NT2/D1 (cell line): ENCODE measurements at regions not wholly inside any gene's neighbourhood (a gene's known extent, or its start where the extent isn't known, plus 50 kb on each side); places are given as distances from the start of the nearest gene placed in this dataset.

ENCODE experiments used
- DNase-seq: peaks from one replicate; pipeline ENCODE4 v3.0.0-alpha.2; 2011; ENCODE audit warnings: low read depth, low spot score
- H3K27me3 ChIP-seq: 2 replicates; pipeline ENCODE4 v1.6.0; 2011; ENCODE audit warnings: mild to moderate bottlenecking; ENCODE audit not compliant: insufficient read length, insufficient read depth
- H3K36me3 ChIP-seq: 2 replicates; pipeline ENCODE4 v1.6.1; 2011; ENCODE audit warnings: mild to moderate bottlenecking, low read length, mixed read lengths; ENCODE audit not compliant: insufficient read depth, insufficient read length
- H3K4me1 ChIP-seq: 2 replicates; pipeline ENCODE4 v1.5.1; 2011; ENCODE audit not compliant: insufficient read depth, insufficient read length
- H3K4me3 ChIP-seq: 2 replicates; pipeline ENCODE4 v1.5.1; 2011; ENCODE audit warnings: low read depth; ENCODE audit not compliant: insufficient read length
- H3K9ac ChIP-seq: 2 replicates; pipeline ENCODE4 v1.6.0; 2011; ENCODE audit warnings: low read depth; ENCODE audit not compliant: insufficient read length
- H3K9me3 ChIP-seq: 2 replicates; pipeline ENCODE4 v1.5.1; 2011; ENCODE audit warnings: mild to moderate bottlenecking, low read length; ENCODE audit not compliant: insufficient read depth
- SUZ12 ChIP-seq: IDR thresholded peaks from 2 replicates; pipeline ENCODE4 v1.6.1; 2011; ENCODE audit not compliant: insufficient read length, insufficient read depth; ENCODE audit errors: extremely low read depth
- YY1 ChIP-seq: IDR thresholded peaks from 2 replicates; pipeline ENCODE4 v1.6.1; 2011; ENCODE audit not compliant: insufficient read length, insufficient read depth
- ZNF274 ChIP-seq: IDR thresholded peaks from 2 replicates; pipeline ENCODE4 v1.6.1; 2011; ENCODE audit warnings: mild to moderate bottlenecking, low read depth, low read length

DNA sequence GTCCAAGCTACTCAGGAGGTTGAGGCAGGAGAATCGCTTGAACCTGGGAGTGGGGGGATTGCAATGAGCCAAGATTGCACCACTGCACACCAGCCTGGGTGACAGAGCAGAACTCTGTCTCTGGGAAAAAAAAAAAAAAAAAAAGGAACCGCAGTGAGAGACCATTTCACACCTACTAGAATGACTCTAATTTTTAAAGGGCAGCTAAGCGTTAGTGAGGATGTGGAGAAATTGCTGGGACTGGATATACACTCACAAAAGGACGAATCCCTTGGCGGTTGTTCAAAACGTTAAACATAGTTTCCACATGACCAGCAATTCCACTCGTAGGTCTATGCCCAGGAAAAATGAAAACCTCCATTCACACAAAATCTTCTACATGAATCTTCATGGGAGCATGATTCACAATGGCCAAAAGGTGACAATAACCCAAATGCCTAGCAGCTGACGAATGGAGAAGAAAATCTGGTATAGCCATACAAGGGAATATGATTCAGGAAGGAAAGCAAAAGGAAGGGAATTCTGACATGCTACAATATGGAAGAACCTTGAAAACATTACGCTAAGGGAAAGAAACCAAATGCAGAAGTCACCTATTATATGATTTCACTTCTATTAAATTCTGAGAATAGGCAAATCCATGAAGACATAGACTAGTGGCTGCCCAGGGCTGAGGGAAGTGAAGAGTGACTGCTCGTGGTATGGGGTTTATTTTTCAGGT is 127.0 kb downstream of the CHSY1 start:
- H3K9ac ChIP-seq, result no peak overlapping the region
- peaks cover 18% of the 10 kb centered on the region for H3K4me1 ChIP-seq
- H3K4me3 ChIP-seq, result no peak overlapping the region
- H3K9me3 ChIP-seq, result peaks cover 21% of the 10 kb centered on the region
- H3K36me3 ChIP-seq, result no peaks in the 10 kb centered on the region
- TF ChIP-seq SUZ12 (no peak), YY1 (no peak)
- DNase-seq, result no peak
- no peaks in the 10 kb centered on the region for H3K27me3 ChIP-seq

DNA sequence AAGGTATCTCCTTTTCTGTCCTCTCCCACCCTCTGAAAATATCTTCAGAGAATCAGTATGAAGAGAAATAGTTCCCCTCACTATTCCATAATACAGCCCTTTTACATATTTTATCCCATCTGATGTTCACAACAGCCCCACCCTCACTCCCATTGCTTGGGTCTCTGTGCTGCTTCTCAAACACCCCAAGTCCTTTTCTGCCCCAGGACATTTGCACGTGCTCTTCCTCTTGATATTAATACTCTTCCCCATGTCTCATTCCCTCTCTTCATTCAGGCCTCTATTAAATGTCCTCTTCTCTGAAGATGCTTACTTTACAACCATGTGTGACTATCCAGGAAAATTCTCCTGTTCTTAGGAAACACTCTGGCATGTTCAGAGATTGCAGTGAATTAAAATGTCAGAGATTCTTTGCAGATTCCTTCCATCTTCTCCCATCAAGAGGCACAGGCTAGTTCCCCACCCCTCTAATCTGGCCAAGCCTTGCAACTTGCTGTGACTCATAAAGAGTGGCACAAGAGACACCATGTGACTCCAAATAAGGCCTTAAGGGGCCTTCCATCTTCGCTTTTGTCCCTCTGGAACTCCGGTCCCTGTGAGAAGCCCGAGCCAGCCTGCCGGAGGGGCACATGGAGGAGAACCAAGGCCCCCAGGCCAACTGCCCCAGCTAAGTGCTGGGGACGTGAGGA is 128.5 kb downstream of the CHSY1 start:
- peaks cover 21% of the 10 kb centered on the region for H3K4me1 ChIP-seq
- H3K4me3 ChIP-seq, result no peak overlapping the region
- H3K9ac ChIP-seq, result no peak overlapping the region

DNA sequence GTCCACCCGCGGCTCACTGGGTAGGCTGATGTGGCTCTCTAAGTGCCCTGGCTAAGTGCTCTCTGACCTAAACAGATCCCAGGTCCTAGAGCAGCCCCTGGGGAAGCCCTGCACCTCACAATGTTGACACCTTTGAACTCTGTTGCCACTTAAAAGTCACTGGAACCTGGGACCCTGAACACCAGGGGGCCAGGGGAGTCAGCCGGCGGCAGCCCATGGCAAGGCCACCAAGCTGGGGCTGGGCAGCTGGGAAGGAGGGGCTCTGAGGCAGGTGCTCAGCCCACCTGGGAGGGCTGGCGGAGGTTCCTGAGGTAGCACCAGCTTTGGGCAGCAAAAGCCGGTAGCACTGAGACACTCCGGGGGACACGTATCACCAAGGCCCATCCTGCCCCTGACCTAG is 129.0 kb downstream of the CHSY1 start:
- Histone ChIP-seq H3K9ac (no peak overlapping the region), H3K27me3 (no peaks in the 10 kb centered on the region), H3K36me3 (no peaks in the 10 kb centered on the region), H3K4me1 (peaks cover 21% of the 10 kb centered on the region), H3K4me3 (no peak overlapping the region), H3K9me3 (peaks cover 9% of the 10 kb centered on the region)
- no peak for DNase-seq
- TF ChIP-seq YY1 (no peak), ZNF274 (no peak), SUZ12 (no peak)

More for the DNA sequence above, 128.5 kb downstream of the CHSY1 start:
- peaks cover 14% of the 10 kb centered on the region for H3K9me3 ChIP-seq
- TF ChIP-seq YY1 (no peak), SUZ12 (no peak), ZNF274 (no peak)
- no peaks in the 10 kb centered on the region for H3K36me3 ChIP-seq
- H3K27me3 ChIP-seq, result no peaks in the 10 kb centered on the region
- DNase-seq, result no peak

DNA sequence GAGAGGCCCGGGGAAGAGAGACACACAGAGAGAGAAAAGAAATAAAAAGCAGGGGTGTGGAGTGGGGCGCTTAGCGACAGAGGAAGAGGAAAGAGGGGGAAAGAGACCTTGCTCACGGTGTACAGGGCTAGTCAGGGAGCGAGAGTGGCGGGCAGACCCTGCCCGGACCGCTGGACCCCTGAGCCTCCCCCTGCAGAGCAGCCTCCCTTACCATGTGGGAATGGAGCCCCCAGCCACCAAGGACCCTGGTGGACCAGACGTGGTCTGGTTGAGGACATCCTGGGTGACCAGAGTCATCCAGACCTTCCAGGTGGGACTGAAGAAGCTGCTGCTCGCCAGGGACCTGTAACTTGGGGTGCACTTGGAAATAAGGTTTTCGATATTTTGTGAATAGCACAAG is 129.6 kb downstream of the CHSY1 start:
- Histone ChIP-seq H3K27me3 (no peaks in the 10 kb centered on the region), H3K4me3 (no peak overlapping the region), H3K4me1 (peaks cover 21% of the 10 kb centered on the region), H3K36me3 (no peaks in the 10 kb centered on the region), H3K9ac (no peak overlapping the region), H3K9me3 (peaks cover 3% of the 10 kb centered on the region)
- no peak for TF ChIP-seq SUZ12
- TF ChIP-seq YY1, result no peak
- TF ChIP-seq ZNF274, result no peak
- DNase-seq, result no peak

DNA sequence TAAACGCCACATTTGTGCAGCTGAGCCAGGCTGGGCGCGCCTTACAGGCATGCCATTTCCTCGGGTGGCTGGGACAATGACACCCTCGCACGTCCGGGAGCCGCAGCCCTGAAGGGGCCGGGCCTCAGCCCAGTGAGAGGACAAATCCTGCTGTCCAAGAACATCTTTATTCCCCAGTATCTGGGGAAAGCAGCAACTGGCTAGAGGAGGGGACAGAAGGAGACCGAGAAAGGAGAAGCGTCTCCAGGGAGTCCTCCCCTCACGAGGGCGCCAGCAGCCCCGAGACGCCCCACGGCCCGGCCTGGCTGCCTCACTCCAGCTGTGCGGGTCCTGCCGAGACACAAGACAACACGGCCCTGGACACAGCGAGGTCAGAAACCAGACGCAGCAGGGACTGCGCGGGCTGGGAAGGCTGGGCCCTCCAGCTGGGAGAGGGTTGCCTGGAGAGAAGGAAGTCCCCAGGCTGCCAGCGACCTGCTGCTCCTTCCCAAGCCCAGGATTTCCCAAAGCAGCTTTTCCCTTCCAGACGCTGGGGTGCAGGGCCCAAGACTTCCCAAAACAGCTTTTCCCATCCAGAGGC is 130.2 kb downstream of the CHSY1 start:
- no peak for DNase-seq
- H3K36me3 ChIP-seq, result no peaks in the 10 kb centered on the region
- peaks cover 17% of the 10 kb centered on the region for H3K4me1 ChIP-seq
- no peak for TF ChIP-seq ZNF274
- no peak for TF ChIP-seq YY1
- TF ChIP-seq SUZ12, result no peak
- H3K9me3 ChIP-seq, result no peaks in the 10 kb centered on the region
- H3K27me3 ChIP-seq, result no peaks in the 10 kb centered on the region
- no peak overlapping the region for H3K4me3 ChIP-seq
- H3K9ac ChIP-seq, result peak overlapping the region; percentile 6

DNA sequence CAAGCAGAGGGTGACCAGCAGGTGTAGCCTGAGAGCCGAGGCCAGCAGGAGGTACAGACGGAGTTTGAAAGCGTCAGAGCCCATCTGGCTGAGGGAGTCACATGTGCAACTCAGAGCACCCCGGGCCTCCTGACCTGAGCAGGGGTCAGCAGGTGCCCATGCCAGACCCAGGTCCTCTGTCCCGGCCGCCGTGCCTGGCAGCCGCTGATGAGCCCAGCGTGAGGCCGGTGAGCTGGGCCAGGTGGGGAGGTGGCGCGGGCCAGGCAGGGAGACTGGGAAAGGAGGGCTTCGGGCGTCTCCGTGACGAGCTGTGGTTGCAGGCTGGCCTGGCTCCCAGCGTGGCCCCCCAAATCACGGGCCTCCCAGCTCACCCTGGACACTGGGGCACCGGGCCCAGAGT is 130.9 kb downstream of the CHSY1 start:
- Histone ChIP-seq H3K9ac (peak overlapping the region; percentile 1), H3K4me3 (no peak overlapping the region), H3K27me3 (no peaks in the 10 kb centered on the region), H3K9me3 (no peaks in the 10 kb centered on the region), H3K36me3 (no peaks in the 10 kb centered on the region), H3K4me1 (peaks cover 18% of the 10 kb centered on the region)
- no peak for TF ChIP-seq ZNF274
- no peak for TF ChIP-seq YY1
- no peak for TF ChIP-seq SUZ12
- DNase-seq, result no peak

DNA sequence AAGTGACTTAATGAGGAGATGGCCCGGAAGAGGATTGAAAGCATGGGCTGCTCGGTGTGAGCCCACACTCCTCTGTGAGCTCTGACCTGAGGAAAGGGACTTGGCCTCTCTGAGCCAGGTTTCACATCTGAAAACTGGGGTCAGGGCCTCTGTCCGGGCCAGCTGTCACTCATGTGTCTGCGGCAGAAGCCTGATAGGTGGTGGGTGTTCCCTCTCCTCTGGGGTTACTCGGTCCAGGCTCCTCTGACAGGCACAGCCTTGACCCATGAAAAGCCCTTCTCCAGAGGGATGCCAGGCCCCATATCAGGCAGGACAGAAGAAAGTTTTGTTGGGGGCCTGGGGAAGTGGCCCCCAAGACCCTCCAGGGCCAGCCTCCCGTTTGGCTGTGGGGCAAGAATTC is 131.4 kb downstream of the CHSY1 start:
- no peak overlapping the region for H3K9ac ChIP-seq
- H3K36me3 ChIP-seq, result no peaks in the 10 kb centered on the region
- TF ChIP-seq SUZ12 (no peak), YY1 (no peak), ZNF274 (no peak)
- no peak for DNase-seq
- H3K4me3 ChIP-seq, result no peak overlapping the region
- H3K9me3 ChIP-seq, result no peaks in the 10 kb centered on the region
- H3K27me3 ChIP-seq, result no peaks in the 10 kb centered on the region
- H3K4me1 ChIP-seq, result peaks cover 19% of the 10 kb centered on the region
